ENCODE measurements at regions not wholly inside any gene's neighbourhood (a gene's known extent, or its start where the extent isn't known, plus 50 kb on each side); places are given as distances from the start of the nearest gene placed in this dataset.
"Not testable (repeated sequence)": the region's sequence is repeated elsewhere in the genome, so short reads cannot be mapped to it uniquely, and the experiment has no call there.

DNA sequence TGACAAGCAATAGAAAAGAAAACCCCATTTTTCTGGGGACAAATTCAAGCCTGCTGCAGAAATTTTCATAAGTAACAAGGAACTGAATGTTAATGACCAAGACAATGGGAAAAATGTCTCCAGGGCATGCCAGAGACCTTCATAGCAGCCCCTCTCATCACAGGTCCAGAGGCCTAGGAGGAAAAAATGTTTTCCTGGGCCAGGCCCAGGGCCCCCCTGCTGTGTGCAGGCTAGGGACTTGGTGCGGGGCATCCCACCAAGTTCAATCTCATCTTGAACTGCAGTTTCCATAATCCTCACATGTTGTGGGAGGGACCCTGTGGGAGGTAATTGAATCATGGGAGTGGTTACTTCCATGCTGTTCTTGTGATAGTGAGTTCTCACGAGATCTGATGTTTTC, 211.5 kb upstream of the GRIA3 start:
- no peak for DNase-seq

GRCh38 chrX:122982521-122982920, 201.6 kb upstream of the GRIA3 start:
- no peak for DNase-seq

- not testable (repeated sequence) for DNase-seq
These were observed 181.2 kb upstream of the GRIA3 start for GRCh38 chrX:123002844-123003243.

DNA sequence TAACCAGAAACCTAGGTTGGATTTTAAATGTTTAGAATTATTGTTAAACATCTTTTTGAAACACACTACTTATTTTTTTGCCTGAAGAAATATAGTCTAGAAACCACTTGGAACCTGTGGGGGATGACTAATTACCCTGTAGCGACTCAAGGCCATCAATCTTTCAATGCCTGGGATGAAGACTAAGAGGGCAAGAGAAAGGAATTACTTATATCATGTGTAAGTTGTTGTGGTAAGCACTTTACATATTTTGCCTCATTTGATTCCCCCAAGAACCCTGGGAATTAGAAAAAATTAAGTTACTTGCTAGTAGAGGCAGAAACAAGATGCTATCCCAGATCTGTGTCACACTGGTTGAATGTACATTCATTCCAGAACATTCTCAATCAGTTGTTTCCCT, 170.9 kb upstream of the GRIA3 start:
- no peak for DNase-seq

GRCh38 chrX:123036401-123036800, 147.7 kb upstream of the GRIA3 start:
- no peak for DNase-seq

GRCh38 chrX:123049071-123049625, 134.9 kb upstream of the GRIA3 start:
- no peak for DNase-seq

DNA sequence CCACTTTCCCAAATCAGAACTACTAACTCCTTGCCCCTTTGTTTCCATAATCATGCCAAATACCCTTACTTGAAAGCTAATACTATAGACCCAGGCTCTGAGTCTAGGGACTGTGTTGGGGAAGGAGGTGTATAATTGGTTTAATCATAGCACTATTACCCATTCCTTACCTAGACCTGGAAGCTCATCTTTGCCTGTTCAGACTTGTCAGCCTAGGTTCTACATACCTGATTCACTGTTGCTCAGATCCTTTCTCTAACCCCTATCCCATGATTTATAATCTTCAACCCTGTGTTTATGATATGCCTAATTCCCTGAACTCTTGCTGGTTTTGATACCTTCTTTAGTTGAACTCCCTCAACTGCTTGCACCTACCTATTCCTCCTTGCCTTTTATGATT, 123.1 kb upstream of the GRIA3 start:
- no peak for DNase-seq

DNA sequence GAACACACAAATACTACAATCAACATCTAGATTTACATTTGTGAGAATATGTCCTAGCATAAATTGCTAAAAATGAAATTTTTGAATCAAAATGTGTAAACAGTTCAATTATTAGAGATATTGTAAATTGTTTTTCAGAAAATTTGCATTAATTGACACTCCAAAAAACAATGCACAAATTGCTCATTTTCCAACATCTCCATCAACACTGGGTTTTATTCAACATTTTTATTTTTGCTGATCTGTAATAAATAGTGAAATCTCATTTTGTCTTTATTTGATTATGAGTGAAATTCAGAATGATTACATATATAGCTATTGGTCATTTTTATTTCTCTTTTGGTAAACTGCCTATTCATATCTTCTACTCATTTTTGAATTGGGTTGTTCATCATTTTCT, 120.0 kb upstream of the GRIA3 start:
- no peak for DNase-seq

GRCh38 chrX:123072686-123073385, 111.2 kb upstream of the GRIA3 start:
- DNase-seq: no peak

- DNase-seq: no peak
These were observed 108.0 kb upstream of the GRIA3 start for GRCh38 chrX:123075947-123076561.

GRCh38 chrX:123077631-123078030, 106.4 kb upstream of the GRIA3 start:
- DNase-seq: no peak

DNA sequence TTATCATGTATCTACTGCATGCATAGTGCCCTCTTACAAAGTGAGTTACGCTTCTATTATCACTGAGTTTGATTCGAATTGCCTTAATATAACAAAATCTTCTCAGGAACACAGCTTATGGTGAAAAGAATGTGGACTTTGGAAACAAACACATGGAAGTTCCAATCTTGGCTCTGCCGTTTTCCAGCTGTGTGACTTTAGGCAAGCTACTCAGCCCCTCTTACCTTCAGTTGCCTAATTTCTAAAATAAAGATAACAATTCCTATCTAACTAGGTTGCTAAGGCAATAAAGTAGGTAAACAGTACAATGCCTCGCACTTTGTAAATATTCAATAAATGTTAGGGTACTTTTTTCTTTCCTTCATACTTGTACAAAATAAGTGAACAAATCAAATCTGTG, 104.0 kb upstream of the GRIA3 start:
- DNase-seq: no peak

GRCh38 chrX:123081776-123082175, 102.3 kb upstream of the GRIA3 start:
- DNase-seq: no peak

GRCh38 chrX:123083924-123084323, 100.2 kb upstream of the GRIA3 start:
- no peak for DNase-seq

DNA sequence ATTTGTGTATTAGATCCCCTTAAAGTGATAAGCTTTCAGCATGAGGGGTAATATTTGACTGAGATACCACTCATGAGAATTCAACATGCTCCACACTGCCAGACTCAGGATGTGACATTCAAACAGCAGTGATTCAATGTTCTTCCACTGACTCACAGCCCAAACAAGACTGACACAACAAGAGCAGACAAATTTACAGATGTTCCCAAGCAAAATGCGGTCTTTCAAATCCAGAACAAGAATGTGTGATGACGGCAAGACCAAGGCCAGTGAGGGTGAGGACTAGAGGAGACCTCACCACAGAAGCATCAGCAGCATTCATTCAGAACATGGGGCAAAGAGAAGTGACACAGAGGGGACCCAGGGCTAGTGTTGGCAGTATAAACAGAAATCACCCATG, 99.3 kb upstream of the GRIA3 start:
- no peak for DNase-seq

DNA sequence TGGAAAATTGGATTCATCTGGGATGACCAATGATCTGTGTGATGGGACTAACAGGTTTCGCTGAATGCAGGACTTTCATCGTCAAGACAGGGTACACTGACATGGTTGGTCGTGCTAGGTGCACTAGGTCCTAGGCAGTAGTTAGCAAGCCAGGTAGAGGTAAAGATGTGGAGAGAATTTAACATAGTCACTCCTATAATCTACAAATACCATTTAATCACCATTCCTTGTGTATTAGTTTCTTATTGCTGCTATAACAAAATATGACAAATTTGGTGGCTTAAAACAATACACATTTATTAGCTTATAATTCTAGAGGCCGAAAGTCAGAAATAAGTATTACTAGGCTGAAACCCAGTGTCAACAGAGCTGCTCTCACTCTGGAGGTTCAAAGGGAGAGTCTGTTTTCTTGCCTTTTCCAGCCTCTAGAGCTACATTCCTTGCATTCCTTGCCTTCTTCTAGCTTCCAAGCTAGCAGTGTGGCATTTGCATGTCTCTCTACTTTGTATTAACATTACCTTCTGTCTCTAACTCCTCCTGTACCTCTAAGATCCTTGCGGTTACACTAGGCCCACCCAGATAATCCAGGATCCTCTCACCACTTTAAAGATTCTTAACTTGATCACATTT, 98.7 kb upstream of the GRIA3 start:
- no peak for DNase-seq

DNA sequence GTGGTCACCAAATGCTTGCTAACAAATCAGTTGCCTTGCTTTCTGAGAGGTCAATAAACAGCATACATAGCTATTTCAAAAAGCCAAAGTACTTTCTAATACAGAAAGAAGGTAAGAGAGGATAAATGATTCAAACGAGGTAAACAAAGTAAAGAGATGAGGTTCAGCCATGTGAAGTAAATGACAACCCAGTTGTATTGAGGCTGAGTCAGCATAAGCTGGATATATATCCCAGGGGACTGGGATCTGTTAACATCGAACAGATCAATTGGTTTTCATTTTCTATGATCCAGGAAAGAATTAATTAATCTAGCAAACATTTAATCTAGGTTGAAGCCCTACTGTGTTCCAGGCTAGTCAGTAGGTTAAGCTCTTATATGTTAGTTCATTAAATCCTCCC, 97.3 kb upstream of the GRIA3 start:
- no peak for DNase-seq

DNA sequence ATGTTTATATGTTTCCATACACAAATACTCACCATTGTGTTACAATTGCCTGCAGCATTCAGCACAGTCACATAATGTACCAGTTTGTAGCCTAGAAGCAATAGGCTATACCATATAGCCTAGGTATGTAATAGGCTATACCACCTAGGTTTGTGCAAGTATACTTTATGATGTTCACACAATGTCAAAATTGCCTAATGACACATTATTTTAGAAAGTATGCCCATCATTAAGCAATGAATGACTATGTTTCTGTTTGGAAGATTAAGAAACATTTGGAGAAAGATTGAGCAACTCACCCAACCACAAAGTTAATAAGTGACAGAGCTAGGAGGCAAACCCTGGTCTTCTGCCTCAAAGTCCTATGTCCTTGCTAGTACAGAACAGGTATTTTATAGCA, 96.8 kb upstream of the GRIA3 start:
- peak; percentile 20 to 61 for DNase-seq

- DNase-seq: no peak
These were observed 95.7 kb upstream of the GRIA3 start for GRCh38 chrX:123088331-123088730.

DNA sequence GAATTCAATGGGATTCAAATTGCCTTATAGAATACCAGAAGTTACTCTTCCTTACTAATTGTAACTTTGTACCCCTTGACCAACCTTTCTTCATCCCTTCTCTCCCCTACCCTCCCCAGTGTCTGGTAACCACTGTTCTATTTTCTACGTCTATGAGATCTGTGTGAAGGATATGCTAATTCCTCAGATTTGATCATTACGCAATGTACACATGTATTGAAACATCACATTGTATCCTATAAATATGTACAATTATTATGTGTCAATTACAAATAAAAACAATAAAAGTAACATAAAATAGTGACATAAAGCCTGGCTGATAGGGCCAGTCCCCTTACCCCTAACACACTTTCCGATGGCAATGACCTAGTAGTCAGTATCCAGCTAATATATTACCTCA, 95.1 kb upstream of the GRIA3 start:
- no peak for DNase-seq

DNA sequence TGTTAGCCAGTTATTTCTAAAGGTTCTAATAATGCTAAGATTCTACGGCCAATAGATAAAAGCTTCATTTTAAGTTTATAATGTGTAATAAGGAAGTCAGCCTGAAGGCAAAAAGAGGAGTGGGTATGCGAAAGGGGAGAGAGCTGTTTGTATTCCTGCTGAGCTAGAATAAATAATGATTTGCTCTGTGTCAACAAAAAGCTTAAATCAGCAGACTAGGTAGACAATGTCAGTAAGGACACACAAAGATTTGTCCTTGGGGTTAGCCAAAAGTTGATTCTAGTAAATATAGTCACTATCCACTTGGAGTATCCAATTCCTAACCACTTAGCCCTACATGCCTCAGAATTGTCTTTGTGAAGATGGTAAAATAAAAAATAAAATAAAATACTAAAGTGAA, 90.3 kb upstream of the GRIA3 start:
- DNase-seq: no peak

- no peak for DNase-seq
These were observed 75.3 kb upstream of the GRIA3 start for GRCh38 chrX:123108513-123109427.

DNA sequence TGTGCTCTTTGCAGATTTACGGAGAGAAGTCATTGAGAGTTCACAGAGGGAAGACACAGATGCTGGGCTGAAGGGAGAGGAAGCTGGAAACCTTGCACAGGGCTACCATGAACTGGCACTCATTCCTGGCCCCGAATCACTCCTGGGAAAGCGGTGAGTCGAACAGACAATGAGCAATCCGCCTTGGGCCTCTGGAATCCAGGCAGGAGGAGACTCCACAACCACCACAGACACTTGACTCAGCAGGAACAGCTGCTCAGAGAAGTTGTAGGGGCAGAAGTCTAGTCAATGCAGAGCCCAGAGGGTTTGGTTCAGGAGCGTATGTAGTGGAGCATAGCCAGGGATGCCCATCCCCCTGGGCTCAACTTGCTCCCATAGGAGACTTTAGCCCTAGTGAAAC, 62.8 kb upstream of the GRIA3 start:
- no peak for DNase-seq
